ENCODE measurements at regions not wholly inside any gene's neighbourhood (a gene's known extent, or its start where the extent isn't known, plus 50 kb on each side); places are given as distances from the start of the nearest gene placed in this dataset.
"Not testable (repeated sequence)": the region's sequence is repeated elsewhere in the genome, so short reads cannot be mapped to it uniquely, and the experiment has no call there.

DNA sequence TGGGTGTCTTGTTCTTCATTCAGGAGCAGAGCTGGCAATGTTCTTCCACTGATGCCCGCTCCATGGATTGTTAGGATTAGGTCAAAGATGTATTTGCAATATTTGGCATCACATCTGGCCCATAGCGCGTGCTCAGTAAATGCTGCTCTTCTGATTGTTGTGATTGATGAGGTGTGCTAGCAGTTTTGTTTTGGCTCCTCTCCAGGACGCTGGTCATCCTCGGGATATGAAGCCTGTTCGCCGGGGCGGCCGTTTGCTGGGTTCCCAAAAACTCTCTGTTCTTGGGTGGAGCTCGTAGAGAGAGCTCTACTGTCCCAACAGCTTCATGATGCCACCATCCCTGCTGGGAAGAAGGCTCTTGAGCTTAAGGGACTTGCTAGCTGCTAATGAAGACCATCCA is 96.9 kb downstream of the XRCC2 start:
- no peak overlapping the region for H3K4me3 ChIP-seq (ENCODE audit: low read depth, low read length)

DNA sequence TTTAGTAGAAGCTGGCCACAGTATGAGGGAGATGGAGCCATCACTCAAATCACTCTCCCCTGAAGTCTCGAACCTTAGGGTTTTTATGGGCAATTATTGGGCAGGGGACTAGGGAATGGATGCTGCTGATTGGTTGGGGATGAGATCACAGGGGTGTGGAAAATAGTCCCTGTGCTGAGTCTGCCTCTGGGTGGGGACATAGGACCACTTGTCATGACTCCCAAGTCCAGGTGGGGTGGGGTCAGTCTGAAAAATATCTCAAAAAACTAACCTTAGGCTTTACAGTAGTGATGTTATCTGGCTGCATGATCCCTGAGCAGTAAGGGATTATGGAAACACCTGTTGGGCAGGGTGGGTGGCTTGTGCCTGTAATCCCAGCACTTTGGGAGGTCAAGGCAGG is 98.6 kb downstream of the XRCC2 start:
- H3K4me3 ChIP-seq (ENCODE audit: low read depth, low read length), result no peak overlapping the region
- POLR2A ChIA-PET, result no interaction called here
- TF ChIP-seq, protein P1, sequence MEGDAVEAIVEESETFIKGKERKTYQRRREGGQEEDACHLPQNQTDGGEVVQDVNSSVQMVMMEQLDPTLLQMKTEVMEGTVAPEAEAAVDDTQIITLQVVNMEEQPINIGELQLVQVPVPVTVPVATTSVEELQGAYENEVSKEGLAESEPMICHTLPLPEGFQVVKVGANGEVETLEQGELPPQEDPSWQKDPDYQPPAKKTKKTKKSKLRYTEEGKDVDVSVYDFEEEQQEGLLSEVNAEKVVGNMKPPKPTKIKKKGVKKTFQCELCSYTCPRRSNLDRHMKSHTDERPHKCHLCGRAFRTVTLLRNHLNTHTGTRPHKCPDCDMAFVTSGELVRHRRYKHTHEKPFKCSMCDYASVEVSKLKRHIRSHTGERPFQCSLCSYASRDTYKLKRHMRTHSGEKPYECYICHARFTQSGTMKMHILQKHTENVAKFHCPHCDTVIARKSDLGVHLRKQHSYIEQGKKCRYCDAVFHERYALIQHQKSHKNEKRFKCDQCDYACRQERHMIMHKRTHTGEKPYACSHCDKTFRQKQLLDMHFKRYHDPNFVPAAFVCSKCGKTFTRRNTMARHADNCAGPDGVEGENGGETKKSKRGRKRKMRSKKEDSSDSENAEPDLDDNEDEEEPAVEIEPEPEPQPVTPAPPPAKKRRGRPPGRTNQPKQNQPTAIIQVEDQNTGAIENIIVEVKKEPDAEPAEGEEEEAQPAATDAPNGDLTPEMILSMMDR (IDR thresholded peaks at IDR 0.05; ENCODE audit: insufficient read depth, low read length, missing control alignments), result no peak
- DNase-seq (ENCODE audit: low read depth, low spot score), result no peak
- CTCF ChIA-PET, result no interaction called here

More for the DNA sequence above, 96.9 kb downstream of the XRCC2 start:
- CTCF ChIA-PET, result no interaction called here
- POLR2A ChIA-PET, result no interaction called here
- DNase-seq (ENCODE audit: low read depth, low spot score), result no peak
- TF ChIP-seq, protein P1 (IDR thresholded peaks at IDR 0.05; ENCODE audit: insufficient read depth, low read length, missing control alignments), result no peak

DNA sequence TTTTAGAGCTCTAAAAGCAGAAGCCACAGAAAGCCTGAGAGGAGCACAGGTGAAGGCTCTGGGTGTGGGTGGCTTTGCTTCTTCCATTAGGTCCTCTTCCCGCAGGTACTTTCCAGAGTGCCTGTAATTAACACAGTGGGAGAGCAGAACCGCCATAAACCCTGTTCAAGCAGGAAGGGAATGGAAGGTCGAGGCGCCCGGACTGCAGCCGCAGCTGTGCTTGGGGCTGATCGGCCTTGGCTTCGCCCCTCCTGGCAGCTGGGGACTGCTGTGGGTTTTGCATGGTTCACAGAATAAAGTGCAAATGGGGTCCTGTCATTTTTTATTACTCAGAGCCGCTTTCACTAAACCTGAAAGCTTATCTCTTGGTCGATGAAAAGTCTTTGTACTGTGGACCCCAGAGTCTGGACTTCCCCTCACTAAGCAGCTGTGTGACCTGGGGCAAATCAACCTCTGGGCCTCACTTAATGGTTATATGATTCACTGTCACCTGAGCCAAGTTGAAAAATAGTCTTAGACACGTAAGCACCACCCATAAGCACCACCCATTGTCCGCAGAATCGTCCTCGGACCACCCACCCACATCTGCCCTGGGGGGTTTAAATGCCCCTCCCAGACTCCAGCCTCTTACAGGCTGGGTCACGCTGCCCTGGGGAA is 100.9 kb downstream of the XRCC2 start:
- no peak overlapping the region for H3K4me3 ChIP-seq (ENCODE audit: low read depth, low read length)

DNA sequence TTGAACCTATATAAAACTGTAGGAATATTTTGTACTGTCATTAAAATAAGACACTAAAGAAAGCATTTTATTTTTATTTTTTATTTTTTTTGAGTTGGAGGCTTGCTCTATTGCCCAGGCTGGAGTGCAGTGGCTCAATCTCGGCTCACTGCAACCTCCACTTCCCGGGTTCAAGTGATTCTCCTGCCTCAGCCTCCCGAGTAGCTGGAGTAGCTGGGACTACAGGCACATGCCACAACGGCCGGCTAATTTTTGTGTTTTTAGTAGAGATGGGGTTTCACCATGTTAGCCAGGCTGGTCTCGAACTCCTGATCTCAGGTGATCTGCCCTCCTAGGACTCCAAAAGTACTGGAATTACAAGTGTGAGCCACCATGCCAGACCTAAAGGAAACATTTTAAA is 102.8 kb downstream of the XRCC2 start:
- CTCF ChIA-PET; H3K4me3 ChIP-seq (ENCODE audit: low read depth, low read length); DNase-seq (ENCODE audit: low read depth, low spot score); POLR2A ChIA-PET: not testable (repeated sequence)

More for the DNA sequence above, 100.9 kb downstream of the XRCC2 start:
- ChIA-PET POLR2A (no interaction called here), CTCF (no interaction called here)
- DNase-seq (ENCODE audit: low read depth, low spot score), result no peak
- TF ChIP-seq, protein P1 (IDR thresholded peaks at IDR 0.05; ENCODE audit: insufficient read depth, low read length, missing control alignments), result no peak

DNA sequence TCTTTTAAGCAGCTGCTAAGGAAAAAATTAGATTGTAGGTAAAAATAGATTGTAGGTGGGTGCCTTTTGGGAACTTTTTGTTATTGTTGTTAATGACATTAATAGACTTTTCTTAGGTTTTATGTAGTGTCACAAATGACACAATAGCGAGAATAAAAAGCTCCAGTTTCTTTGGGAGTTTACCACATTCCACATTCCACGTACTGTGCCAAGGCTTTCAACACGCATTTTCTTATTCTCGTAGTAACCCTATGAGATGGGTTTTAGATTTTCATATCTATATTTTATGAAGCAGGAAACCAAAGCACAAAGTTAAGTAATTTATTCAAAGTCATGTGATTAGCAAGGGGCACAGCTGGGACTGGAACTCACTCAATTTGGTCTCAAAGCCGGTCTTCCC is 103.8 kb downstream of the XRCC2 start:
- TF ChIP-seq, protein P1 (IDR thresholded peaks at IDR 0.05; ENCODE audit: insufficient read depth, low read length, missing control alignments), result no peak
- no peak for DNase-seq (ENCODE audit: low read depth, low spot score)
- ChIA-PET POLR2A (no interaction called here), CTCF (no interaction called here)
- H3K4me3 ChIP-seq (ENCODE audit: low read depth, low read length), result no peak overlapping the region

DNA sequence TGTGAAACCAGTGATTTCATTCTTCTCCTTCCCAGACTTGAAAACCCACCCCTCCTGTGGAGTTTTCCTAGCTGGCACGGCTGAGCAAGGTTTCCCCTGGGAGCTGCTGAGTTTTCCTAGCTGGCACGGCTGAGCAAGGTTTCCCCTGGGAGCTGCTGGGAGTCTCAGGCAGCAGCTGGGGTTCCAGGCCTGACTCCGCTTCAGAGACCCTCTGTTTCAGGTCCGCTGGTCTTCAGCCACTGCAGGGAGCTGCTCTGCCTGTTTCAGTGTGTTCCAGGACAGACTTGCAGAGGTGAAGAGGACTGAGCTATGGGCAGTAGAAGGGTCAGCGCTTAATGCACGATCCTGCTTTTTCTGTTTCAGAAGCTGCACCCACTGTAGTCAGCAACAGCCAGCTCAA is 104.9 kb downstream of the XRCC2 start:
- no peak for DNase-seq (ENCODE audit: low read depth, low spot score)
- TF ChIP-seq, protein P1 (IDR thresholded peaks at IDR 0.05; ENCODE audit: insufficient read depth, low read length, missing control alignments), result no peak
- no peak overlapping the region for H3K4me3 ChIP-seq (ENCODE audit: low read depth, low read length)
- CTCF ChIA-PET, result interaction anchor here (1.5 kb wide), 1 partner anchor 12 kb away, joined by 3 read pairs; no protein-coding TSS in a partner anchor
- POLR2A ChIA-PET, result no interaction called here

DNA sequence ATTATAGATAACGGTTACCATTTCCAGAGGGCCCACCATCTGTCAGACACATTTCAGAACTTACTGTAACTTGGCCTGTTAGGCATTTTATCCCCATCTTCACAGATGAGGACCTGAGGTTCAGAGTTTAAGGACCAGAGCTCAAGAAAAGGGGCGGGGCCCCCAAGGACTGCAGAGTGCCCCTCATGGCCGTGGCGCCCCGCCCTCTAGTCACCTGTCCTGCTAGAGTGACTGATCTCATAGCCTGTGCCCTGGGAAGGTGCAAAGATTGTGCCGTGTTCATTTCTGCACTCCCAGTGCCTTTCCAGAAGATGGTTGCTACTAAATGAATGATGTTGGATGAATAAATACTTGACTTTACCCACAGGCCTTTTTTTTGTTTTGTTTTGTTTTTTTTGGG is 107.0 kb downstream of the XRCC2 start:
- ChIA-PET POLR2A (no interaction called here), CTCF (no interaction called here)
- TF ChIP-seq, protein P1 (IDR thresholded peaks at IDR 0.05; ENCODE audit: insufficient read depth, low read length, missing control alignments), result no peak
- DNase-seq (ENCODE audit: low read depth, low spot score), result no peak
- H3K4me3 ChIP-seq (ENCODE audit: low read depth, low read length), result no peak overlapping the region
